ENCODE measurements at regions not wholly inside any gene's neighbourhood (a gene's known extent, or its start where the extent isn't known, plus 50 kb on each side); places are given as distances from the start of the nearest gene placed in this dataset.

DNA sequence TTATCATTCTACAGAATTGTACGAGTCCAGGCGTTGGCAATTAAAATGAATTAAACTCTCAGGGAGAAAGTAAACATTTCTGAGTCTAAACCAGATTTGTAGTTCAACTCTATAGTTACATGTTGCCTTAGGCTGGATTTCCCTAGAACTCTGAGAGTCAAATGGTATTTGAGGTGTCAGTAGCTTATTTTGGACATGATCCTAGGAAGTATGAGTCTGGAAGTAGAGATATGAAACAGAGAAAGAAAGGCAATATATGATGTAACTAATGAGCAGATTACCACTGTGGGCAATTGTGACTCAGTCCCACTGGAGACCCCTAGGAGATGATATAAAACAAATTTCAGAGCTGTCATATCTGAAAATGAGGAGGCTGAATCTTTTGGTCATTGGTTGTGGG lies 199.1 kb upstream of the UBE2E3 start:
- Histone ChIP-seq H3K79me2 (ENCODE audit: insufficient read depth, low read length) (no peaks in the 10 kb centered on the region), H3K9me2 (ENCODE audit: insufficient read depth) (no peaks in the 10 kb centered on the region), H3K4me3 (replicated peaks in 1 of 2; ENCODE audit: low read depth in 1 of 2, low read length in 2 of 2) (no peak overlapping the region), H3K9me3 (ENCODE audit: control insufficient read depth in 1 of 2, insufficient read depth in 1 of 2, low read depth in 1 of 2, low read length in 2 of 2) (no peaks in the 10 kb centered on the region), H3K4me2 (ENCODE audit: low read length) (no peak overlapping the region), H3K27ac (ENCODE audit: low read depth, low read length) (no peak overlapping the region), H3K27me3 (ENCODE audit: insufficient read depth, low read length) (no peaks in the 10 kb centered on the region), H2AFZ (ENCODE audit: low read depth, low read length, poor library complexity, severe bottlenecking) (no peak overlapping the region), H3K4me1 (ENCODE audit: control insufficient read depth in 1 of 2, insufficient read depth in 2 of 2, low read length in 2 of 2) (no peaks in the 10 kb centered on the region), H3K9ac (ENCODE audit: low read length) (no peak overlapping the region), H4K20me1 (ENCODE audit: insufficient read depth) (no peaks in the 10 kb centered on the region), H3K36me3 (ENCODE audit: control insufficient read depth in 1 of 2, insufficient read depth in 2 of 2, low read length in 2 of 2) (no peaks in the 10 kb centered on the region)
- TF ChIP-seq SRF (IDR thresholded peaks at IDR 0.05; ENCODE audit: low read depth), result no peak
- TF ChIP-seq ELF1 (IDR thresholded peaks at IDR 0.05; ENCODE audit: borderline replicate concordance, low read depth), result no peak
- TF ChIP-seq, protein P1, sequence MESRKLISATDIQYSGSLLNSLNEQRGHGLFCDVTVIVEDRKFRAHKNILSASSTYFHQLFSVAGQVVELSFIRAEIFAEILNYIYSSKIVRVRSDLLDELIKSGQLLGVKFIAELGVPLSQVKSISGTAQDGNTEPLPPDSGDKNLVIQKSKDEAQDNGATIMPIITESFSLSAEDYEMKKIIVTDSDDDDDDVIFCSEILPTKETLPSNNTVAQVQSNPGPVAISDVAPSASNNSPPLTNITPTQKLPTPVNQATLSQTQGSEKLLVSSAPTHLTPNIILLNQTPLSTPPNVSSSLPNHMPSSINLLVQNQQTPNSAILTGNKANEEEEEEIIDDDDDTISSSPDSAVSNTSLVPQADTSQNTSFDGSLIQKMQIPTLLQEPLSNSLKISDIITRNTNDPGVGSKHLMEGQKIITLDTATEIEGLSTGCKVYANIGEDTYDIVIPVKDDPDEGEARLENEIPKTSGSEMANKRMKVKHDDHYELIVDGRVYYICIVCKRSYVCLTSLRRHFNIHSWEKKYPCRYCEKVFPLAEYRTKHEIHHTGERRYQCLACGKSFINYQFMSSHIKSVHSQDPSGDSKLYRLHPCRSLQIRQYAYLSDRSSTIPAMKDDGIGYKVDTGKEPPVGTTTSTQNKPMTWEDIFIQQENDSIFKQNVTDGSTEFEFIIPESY (IDR thresholded peaks at IDR 0.05; ENCODE audit: extremely low read depth, insufficient replicate concordance, low read length), result no peak
- no peak for TF ChIP-seq FOSL1 (IDR thresholded peaks at IDR 0.05; ENCODE audit: low read depth)
- TF ChIP-seq RAD21 (IDR thresholded peaks at IDR 0.05; ENCODE audit: low read depth), result no peak
- TF ChIP-seq, protein P2, sequence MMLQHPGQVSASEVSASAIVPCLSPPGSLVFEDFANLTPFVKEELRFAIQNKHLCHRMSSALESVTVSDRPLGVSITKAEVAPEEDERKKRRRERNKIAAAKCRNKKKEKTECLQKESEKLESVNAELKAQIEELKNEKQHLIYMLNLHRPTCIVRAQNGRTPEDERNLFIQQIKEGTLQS (IDR thresholded peaks at IDR 0.05), result no peak
- TF ChIP-seq, protein P3, sequence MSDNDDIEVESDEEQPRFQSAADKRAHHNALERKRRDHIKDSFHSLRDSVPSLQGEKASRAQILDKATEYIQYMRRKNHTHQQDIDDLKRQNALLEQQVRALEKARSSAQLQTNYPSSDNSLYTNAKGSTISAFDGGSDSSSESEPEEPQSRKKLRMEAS (IDR thresholded peaks at IDR 0.05), result no peak
- no peak for TF ChIP-seq CBX3 (IDR thresholded peaks at IDR 0.05; ENCODE audit: low read depth)
- TF ChIP-seq EGR1 (IDR thresholded peaks at IDR 0.05; ENCODE audit: low read depth), result no peak
- TF ChIP-seq ZFX (IDR thresholded peaks at IDR 0.05), result no peak
- no peak for TF ChIP-seq SP1 (IDR thresholded peaks at IDR 0.05; ENCODE audit: low read depth)
- TF ChIP-seq SIN3A (IDR thresholded peaks at IDR 0.05; ENCODE audit: low read depth), result no peak
- TF ChIP-seq, protein P4, sequence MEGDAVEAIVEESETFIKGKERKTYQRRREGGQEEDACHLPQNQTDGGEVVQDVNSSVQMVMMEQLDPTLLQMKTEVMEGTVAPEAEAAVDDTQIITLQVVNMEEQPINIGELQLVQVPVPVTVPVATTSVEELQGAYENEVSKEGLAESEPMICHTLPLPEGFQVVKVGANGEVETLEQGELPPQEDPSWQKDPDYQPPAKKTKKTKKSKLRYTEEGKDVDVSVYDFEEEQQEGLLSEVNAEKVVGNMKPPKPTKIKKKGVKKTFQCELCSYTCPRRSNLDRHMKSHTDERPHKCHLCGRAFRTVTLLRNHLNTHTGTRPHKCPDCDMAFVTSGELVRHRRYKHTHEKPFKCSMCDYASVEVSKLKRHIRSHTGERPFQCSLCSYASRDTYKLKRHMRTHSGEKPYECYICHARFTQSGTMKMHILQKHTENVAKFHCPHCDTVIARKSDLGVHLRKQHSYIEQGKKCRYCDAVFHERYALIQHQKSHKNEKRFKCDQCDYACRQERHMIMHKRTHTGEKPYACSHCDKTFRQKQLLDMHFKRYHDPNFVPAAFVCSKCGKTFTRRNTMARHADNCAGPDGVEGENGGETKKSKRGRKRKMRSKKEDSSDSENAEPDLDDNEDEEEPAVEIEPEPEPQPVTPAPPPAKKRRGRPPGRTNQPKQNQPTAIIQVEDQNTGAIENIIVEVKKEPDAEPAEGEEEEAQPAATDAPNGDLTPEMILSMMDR (IDR thresholded peaks at IDR 0.05 in 2 of 3, conservative IDR thresholded peaks at IDR 0.05 in 1 of 3; ENCODE audit: borderline replicate concordance in 1 of 3, insufficient read depth in 1 of 3, low read depth in 2 of 3, low read length in 2 of 3), result no peak
- TF ChIP-seq POLR2A (IDR thresholded peaks at IDR 0.05; ENCODE audit: borderline replicate concordance, extremely low read depth, insufficient read depth, insufficient read length), result no peak
- no peak for TF ChIP-seq TCF7L2 (IDR thresholded peaks at IDR 0.05; ENCODE audit: borderline replicate concordance, extremely low read depth, insufficient read depth, insufficient read length)
- POLR2A ChIA-PET, result no interaction called here
- RAD21 ChIA-PET (ENCODE audit: low non-redundant PET in 1 of 2, low total read pairs in 2 of 2, uncharacterized antibody in 2 of 2, unreplicated experiment in 2 of 2), result no interaction called here
- no peak for ATAC-seq
- intact Hi-C loops (cut with micrococcal nuclease), result no loop called here
- no peak for DNase-seq (ENCODE audit: low read depth, low spot score)
- CTCF ChIA-PET, result no interaction called here
- BruUV-seq (replicated peaks), result no TSS peak
